Activated CD4-positive, alpha-beta memory T cell treated with anti-CD3 and anti-CD28 coated beads for 36 hours (primary cell): ENCODE measurements at regions not wholly inside any gene's neighbourhood (a gene's known extent, or its start where the extent isn't known, plus 50 kb on each side); places are given as distances from the start of the nearest gene placed in this dataset.

ENCODE experiments used
- CTCF ChIA-PET: fragments of 350-600 bp; sonication (Branson Sonifier 250); formaldehyde crosslinking; loops from one replicate; lab custom pipeline; 2021; ENCODE audit warnings: antibody characterized with exemption, inconsistent platforms; lab: Charles Lee
- POLR2A ChIA-PET: fragments of 350-600 bp; sonication (Branson Sonifier 250); formaldehyde crosslinking; loops from one replicate; lab custom pipeline; 2021; ENCODE audit warnings: antibody characterized with exemption; lab: Charles Lee
- DNase-seq: peaks from one replicate; pipeline ENCODE4 v3.0.0-alpha.2; 2020
- H3K27ac Mint-ChIP-seq: one replicate; pipeline ENCODE4 v1.8.0; 2021; ENCODE audit warnings: mixed read lengths
- H3K27me3 Mint-ChIP-seq: one replicate; pipeline ENCODE4 v1.8.0; 2021; ENCODE audit warnings: mixed read lengths
- H3K36me3 Mint-ChIP-seq: one replicate; pipeline ENCODE4 v1.8.0; 2021; ENCODE audit warnings: mixed read lengths
- H3K4me1 Mint-ChIP-seq: one replicate; pipeline ENCODE4 v1.8.0; 2021; ENCODE audit warnings: low read depth, mixed read lengths
- H3K4me3 Mint-ChIP-seq: one replicate; pipeline ENCODE4 v1.8.0; 2021; ENCODE audit warnings: mild to moderate bottlenecking, mixed read lengths
- H3K9me3 Mint-ChIP-seq: one replicate; pipeline ENCODE4 v1.8.0; 2021; ENCODE audit warnings: mixed read lengths
- intact Hi-C: fragments of 100-400 bp; cut with micrococcal nuclease; formaldehyde crosslinking; loops from one replicate; pipeline ENCODE4 v1.15.1; 2023

DNA sequence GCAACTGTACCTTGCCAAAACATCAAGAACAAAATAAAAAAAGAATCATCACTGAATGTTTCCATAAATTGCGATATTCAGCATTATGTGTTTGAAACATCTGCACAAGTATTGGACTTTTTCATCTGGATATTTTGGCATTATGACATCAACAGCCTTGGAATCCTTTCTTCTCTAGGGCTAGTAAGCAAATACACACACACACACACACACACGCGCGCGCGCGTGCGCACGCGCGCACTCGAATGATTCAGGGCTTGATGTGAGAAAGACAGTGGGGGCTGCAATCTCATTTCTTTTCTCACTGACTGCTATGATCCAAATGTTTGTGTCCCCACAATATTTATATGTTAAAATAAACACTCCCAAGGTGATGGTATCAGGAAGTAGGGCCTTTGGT, 90.0 kb upstream of the SLC38A4 start:
- H3K27ac Mint-ChIP-seq, result no peak overlapping the region

GRCh38 chr12:46916796-46917419, 91.1 kb upstream of the SLC38A4 start:
- no peaks in the 10 kb centered on the region for H3K4me1 Mint-ChIP-seq
- POLR2A ChIA-PET, result no interaction called here
- no peak for DNase-seq
- H3K27ac Mint-ChIP-seq, result no peak overlapping the region
- peaks cover 4% of the 10 kb centered on the region for H3K9me3 Mint-ChIP-seq
- no peaks in the 10 kb centered on the region for H3K36me3 Mint-ChIP-seq
- H3K27me3 Mint-ChIP-seq, result peaks cover 3% of the 10 kb centered on the region
- no peak overlapping the region for H3K4me3 Mint-ChIP-seq
- CTCF ChIA-PET, result no interaction called here
- intact Hi-C loops, result no loop called here

More for the DNA sequence above, 90.0 kb upstream of the SLC38A4 start:
- Mint-ChIP-seq H3K9me3 (peaks cover 7% of the 10 kb centered on the region), H3K36me3 (no peaks in the 10 kb centered on the region), H3K4me1 (no peaks in the 10 kb centered on the region), H3K4me3 (no peak overlapping the region), H3K27me3 (peaks cover 3% of the 10 kb centered on the region)
- CTCF ChIA-PET, result no interaction called here
- POLR2A ChIA-PET, result no interaction called here
- intact Hi-C loops, result no loop called here
- no peak for DNase-seq

DNA sequence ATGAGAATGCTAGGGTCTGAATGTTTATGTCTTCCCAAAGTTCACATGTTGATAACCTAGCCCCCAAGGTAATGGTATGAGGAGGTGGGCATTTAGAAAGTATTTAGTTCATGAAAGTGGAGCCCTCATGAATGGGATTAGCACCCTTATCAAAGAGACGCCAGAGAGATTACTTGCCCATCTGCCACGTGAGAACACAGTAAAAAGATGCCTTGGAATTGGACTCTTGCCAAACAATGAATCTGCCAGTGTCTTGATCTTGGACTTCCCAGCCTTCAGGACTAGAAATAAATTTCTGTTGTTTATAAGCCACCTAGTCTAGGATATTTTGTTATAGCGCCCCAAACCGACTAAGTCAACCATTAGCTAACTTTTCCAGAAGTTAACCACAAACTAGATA, 92.0 kb upstream of the SLC38A4 start:
- no peaks in the 10 kb centered on the region for H3K27me3 Mint-ChIP-seq
- DNase-seq, result no peak
- ChIA-PET CTCF (no interaction called here), POLR2A (no interaction called here)
- no peaks in the 10 kb centered on the region for H3K4me1 Mint-ChIP-seq
- no peak overlapping the region for H3K27ac Mint-ChIP-seq
- no peak overlapping the region for H3K4me3 Mint-ChIP-seq
- H3K9me3 Mint-ChIP-seq, result no peaks in the 10 kb centered on the region
- no peaks in the 10 kb centered on the region for H3K36me3 Mint-ChIP-seq
- intact Hi-C loops, result no loop called here

DNA sequence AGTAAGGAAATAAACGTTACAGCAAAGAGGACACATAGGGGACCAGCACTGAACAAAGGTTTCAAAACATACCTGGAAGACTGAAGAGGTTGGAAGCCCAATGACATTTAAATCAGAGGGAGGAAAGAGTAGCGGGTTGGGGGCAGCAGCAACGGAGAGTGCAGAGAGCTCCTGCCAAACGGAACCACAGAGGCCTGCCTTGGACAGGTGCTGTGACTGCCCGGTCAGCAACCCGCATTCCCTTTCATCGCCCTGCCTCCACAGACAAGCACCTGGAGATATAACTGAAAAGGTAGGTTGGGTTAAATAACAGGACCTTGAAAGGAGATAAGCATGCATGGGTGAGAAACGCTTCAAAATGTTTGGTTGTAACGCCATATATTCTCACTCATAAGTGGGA, 92.8 kb upstream of the SLC38A4 start:
- no peaks in the 10 kb centered on the region for H3K36me3 Mint-ChIP-seq
- ChIA-PET POLR2A (no interaction called here), CTCF (interaction anchor here (0.6 kb wide), 3 partner anchors 188 to 1099 kb away, joined by 3 to 4 read pairs (median 3); no protein-coding TSS in a partner anchor)
- intact Hi-C loops, result no loop called here
- no peak overlapping the region for H3K4me3 Mint-ChIP-seq
- H3K27me3 Mint-ChIP-seq, result no peaks in the 10 kb centered on the region
- DNase-seq, result no peak
- H3K9me3 Mint-ChIP-seq, result no peaks in the 10 kb centered on the region
- H3K27ac Mint-ChIP-seq, result no peak overlapping the region
- no peaks in the 10 kb centered on the region for H3K4me1 Mint-ChIP-seq

DNA sequence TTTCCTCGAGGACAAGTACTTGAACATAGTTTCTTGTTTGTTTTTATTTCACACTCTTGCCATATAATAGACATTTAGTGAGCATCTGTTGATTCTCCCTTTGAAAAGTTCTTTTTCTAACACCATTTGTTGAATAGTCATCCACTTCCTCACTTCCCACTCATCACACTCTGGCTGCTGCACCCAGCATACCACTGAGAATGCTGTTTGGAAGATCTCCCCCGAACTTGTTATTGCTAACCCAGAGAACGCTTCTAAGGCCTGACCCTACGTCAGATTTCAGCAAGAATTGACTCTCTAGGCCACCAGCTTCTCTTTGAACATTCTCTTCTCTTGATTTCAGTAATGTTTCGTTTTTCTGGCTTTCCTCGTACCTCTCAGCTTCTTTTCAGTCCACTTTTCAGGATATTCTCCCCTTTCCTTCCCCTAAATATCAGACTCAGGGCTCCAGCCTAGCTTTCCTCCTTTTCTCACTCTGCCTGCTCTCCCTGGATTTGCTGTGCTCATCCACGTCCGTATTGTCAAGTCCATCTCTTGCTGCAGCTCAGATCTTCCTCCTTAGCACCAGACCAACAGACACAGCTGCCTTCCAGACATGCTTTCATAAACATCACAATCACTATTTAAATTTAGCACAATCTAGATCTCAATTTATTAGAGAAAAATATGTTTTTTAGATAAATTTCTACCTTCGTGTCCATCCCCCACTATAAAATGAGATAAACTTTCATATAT, 94.0 kb upstream of the SLC38A4 start:
- no peak for DNase-seq
- H3K4me3 Mint-ChIP-seq, result no peak overlapping the region
- ChIA-PET CTCF (no interaction called here), POLR2A (no interaction called here)
- intact Hi-C loops, result no loop called here
- no peaks in the 10 kb centered on the region for H3K9me3 Mint-ChIP-seq
- H3K4me1 Mint-ChIP-seq, result no peaks in the 10 kb centered on the region
- no peaks in the 10 kb centered on the region for H3K36me3 Mint-ChIP-seq
- H3K27ac Mint-ChIP-seq, result no peak overlapping the region
- no peaks in the 10 kb centered on the region for H3K27me3 Mint-ChIP-seq

- intact Hi-C loops, result no loop called here
- Mint-ChIP-seq H3K36me3 (no peaks in the 10 kb centered on the region), H3K27me3 (no peaks in the 10 kb centered on the region), H3K4me3 (no peak overlapping the region), H3K4me1 (no peaks in the 10 kb centered on the region), H3K9me3 (no peaks in the 10 kb centered on the region), H3K27ac (no peak overlapping the region)
- no peak for DNase-seq
- ChIA-PET CTCF (no interaction called here), POLR2A (no interaction called here)
Observed at GRCh38 chr12:46920499-46920898, 94.7 kb upstream of the SLC38A4 start.

- intact Hi-C loops, result no loop called here
- no peak overlapping the region for H3K4me3 Mint-ChIP-seq
- DNase-seq, result no peak
- no peaks in the 10 kb centered on the region for H3K4me1 Mint-ChIP-seq
- ChIA-PET POLR2A (no interaction called here), CTCF (no interaction called here)
- no peaks in the 10 kb centered on the region for H3K9me3 Mint-ChIP-seq
- no peaks in the 10 kb centered on the region for H3K36me3 Mint-ChIP-seq
- H3K27ac Mint-ChIP-seq, result no peak overlapping the region
- no peaks in the 10 kb centered on the region for H3K27me3 Mint-ChIP-seq
Observed at GRCh38 chr12:46921048-46921763, 95.4 kb upstream of the SLC38A4 start.

GRCh38 chr12:46921764-46922133, 96.0 kb upstream of the SLC38A4 start:
- no peaks in the 10 kb centered on the region for H3K27me3 Mint-ChIP-seq
- no peaks in the 10 kb centered on the region for H3K4me1 Mint-ChIP-seq
- ChIA-PET CTCF (no interaction called here), POLR2A (no interaction called here)
- intact Hi-C loops, result no loop called here
- H3K36me3 Mint-ChIP-seq, result no peaks in the 10 kb centered on the region
- no peaks in the 10 kb centered on the region for H3K9me3 Mint-ChIP-seq
- H3K27ac Mint-ChIP-seq, result no peak overlapping the region
- DNase-seq, result no peak
- H3K4me3 Mint-ChIP-seq, result no peak overlapping the region

GRCh38 chr12:46926526-46926925, 100.7 kb upstream of the SLC38A4 start:
- no peak overlapping the region for H3K4me3 Mint-ChIP-seq
- intact Hi-C loops, result no loop called here
- no peak overlapping the region for H3K27ac Mint-ChIP-seq
- H3K27me3 Mint-ChIP-seq, result peaks cover 5% of the 10 kb centered on the region
- POLR2A ChIA-PET, result no interaction called here
- no peak for DNase-seq
- H3K9me3 Mint-ChIP-seq, result no peaks in the 10 kb centered on the region
- H3K36me3 Mint-ChIP-seq, result no peaks in the 10 kb centered on the region
- CTCF ChIA-PET, result no interaction called here
- no peaks in the 10 kb centered on the region for H3K4me1 Mint-ChIP-seq

- no peaks in the 10 kb centered on the region for H3K4me1 Mint-ChIP-seq
- H3K9me3 Mint-ChIP-seq, result no peaks in the 10 kb centered on the region
- H3K4me3 Mint-ChIP-seq, result no peak overlapping the region
- POLR2A ChIA-PET, result no interaction called here
- peaks cover 9% of the 10 kb centered on the region for H3K27me3 Mint-ChIP-seq
- CTCF ChIA-PET, result interaction anchor here (1.2 kb wide), 1 partner anchor 54 kb away, joined by 3 read pairs; no protein-coding TSS in a partner anchor
- no peak for DNase-seq
- H3K36me3 Mint-ChIP-seq, result no peaks in the 10 kb centered on the region
- H3K27ac Mint-ChIP-seq, result no peak overlapping the region
- intact Hi-C loops, result loop anchor here (5.0 kb wide), 1 partner anchor 808 kb away; no protein-coding TSS in a partner anchor
Observed at GRCh38 chr12:46930101-46930500, 104.3 kb upstream of the SLC38A4 start.

DNA sequence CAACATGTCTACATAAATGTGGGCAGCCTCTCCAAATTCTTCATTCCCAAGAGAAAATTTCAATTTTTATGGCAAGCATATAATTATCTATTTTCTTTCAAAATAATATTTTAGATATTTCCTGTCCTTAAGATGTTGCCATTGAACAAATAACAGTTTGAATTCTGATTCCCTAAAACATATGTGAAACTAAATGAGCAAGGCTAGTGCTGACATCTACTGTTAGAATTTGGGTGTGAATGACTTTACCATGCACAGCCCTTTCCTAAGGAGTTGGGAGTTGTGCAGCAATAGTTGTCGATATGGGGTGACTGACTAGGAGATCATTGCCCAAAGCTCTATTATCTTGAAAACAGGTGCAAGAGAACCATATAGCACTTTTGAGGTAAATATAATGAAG, 108.2 kb upstream of the SLC38A4 start:
- intact Hi-C loops, result loop anchor here (2.0 to 5.0 kb wide), 2 partner anchors 259 to 812 kb away; no protein-coding TSS in a partner anchor
- DNase-seq, result no peak
- H3K36me3 Mint-ChIP-seq, result no peaks in the 10 kb centered on the region
- ChIA-PET CTCF (interaction anchor here (1.6 to 2.8 kb wide), 2 partner anchors 259 to 809 kb away, joined by 5 to 11 read pairs; no protein-coding TSS in a partner anchor), POLR2A (no interaction called here)
- no peaks in the 10 kb centered on the region for H3K4me1 Mint-ChIP-seq
- no peaks in the 10 kb centered on the region for H3K9me3 Mint-ChIP-seq
- no peak overlapping the region for H3K4me3 Mint-ChIP-seq
- H3K27me3 Mint-ChIP-seq, result peaks cover 12% of the 10 kb centered on the region
- no peak overlapping the region for H3K27ac Mint-ChIP-seq

GRCh38 chr12:46934374-46935111, 108.7 kb upstream of the SLC38A4 start:
- H3K4me1 Mint-ChIP-seq, result no peaks in the 10 kb centered on the region
- H3K27me3 Mint-ChIP-seq, result peaks cover 12% of the 10 kb centered on the region
- no peak overlapping the region for H3K27ac Mint-ChIP-seq
- H3K4me3 Mint-ChIP-seq, result no peak overlapping the region
- no peaks in the 10 kb centered on the region for H3K9me3 Mint-ChIP-seq
- CTCF ChIA-PET, result interaction anchor here (1.6 to 2.8 kb wide), 3 partner anchors 9 to 810 kb away, joined by 3 to 11 read pairs (median 6); no protein-coding TSS in a partner anchor
- intact Hi-C loops, result loop anchor here (2.0 to 5.0 kb wide), 2 partner anchors 260 to 812 kb away; no protein-coding TSS in a partner anchor
- DNase-seq, result no peak
- POLR2A ChIA-PET, result no interaction called here
- no peaks in the 10 kb centered on the region for H3K36me3 Mint-ChIP-seq
